ENCODE measurements at regions not wholly inside any gene's neighbourhood (a gene's known extent, or its start where the extent isn't known, plus 50 kb on each side); places are given as distances from the start of the nearest gene placed in this dataset.
A peak's percentile ranks its signal among the peaks of the same experiment; 100 is the strongest.

GRCh38 chr2:190742431-190742830 is 93.5 kb downstream of the NAB1 start:
- CTCF ChIA-PET: interaction anchor here (0.6 kb wide), 1 partner anchor 46 kb away, joined by 3 read pairs; no protein-coding TSS in a partner anchor
- Histone ChIP-seq H3K27ac (ENCODE audit: low read depth, low read length) (no peak overlapping the region), H3K4me3 (ENCODE audit: low read depth, low read length) (no peak overlapping the region), H3K27me3 (ENCODE audit: control insufficient read depth, insufficient read depth, low read length) (peaks cover 4% of the 10 kb centered on the region), H3K9me3 (ENCODE audit: control insufficient read depth, insufficient read depth, low read length) (no peaks in the 10 kb centered on the region; the same call in 1 of the 2 replicates)
- POLR2A ChIA-PET: no interaction called here
- DNase-seq (ENCODE audit: low read depth, low spot score): no peak
- TF ChIP-seq CTCF (IDR thresholded peaks at IDR 0.05; ENCODE audit: low read depth, low read length): no peak

DNA sequence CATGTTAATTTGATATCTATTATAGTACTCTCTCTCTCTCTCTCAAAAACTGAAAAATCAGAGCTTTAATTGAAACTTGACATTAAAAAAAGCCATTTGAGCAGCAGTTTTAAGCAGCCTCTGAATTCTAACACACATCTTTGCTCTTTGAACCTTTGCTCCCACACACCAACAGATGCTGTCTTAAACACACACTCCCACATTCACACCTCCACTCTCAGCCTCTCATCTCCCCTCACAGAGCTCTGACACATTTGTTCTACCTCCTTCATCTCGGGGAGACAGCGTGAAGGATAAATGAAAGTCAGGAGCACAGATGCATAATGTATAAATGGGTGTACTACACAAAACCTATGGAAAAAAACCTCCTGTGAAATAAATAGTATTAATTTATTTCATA is 95.2 kb downstream of the NAB1 start:
- Histone ChIP-seq H3K9me3 (ENCODE audit: control insufficient read depth, insufficient read depth, low read length) (no peaks in the 10 kb centered on the region; the same call in 1 of the 2 replicates), H3K4me3 (ENCODE audit: low read depth, low read length) (no peak overlapping the region), H3K27me3 (ENCODE audit: control insufficient read depth, insufficient read depth, low read length) (peaks cover 4% of the 10 kb centered on the region), H3K27ac (ENCODE audit: low read depth, low read length) (no peak overlapping the region)
- DNase-seq (ENCODE audit: low read depth, low spot score): no peak
- POLR2A ChIA-PET: no interaction called here
- TF ChIP-seq CTCF (IDR thresholded peaks at IDR 0.05; ENCODE audit: low read depth, low read length): no peak
- CTCF ChIA-PET: no interaction called here

DNA sequence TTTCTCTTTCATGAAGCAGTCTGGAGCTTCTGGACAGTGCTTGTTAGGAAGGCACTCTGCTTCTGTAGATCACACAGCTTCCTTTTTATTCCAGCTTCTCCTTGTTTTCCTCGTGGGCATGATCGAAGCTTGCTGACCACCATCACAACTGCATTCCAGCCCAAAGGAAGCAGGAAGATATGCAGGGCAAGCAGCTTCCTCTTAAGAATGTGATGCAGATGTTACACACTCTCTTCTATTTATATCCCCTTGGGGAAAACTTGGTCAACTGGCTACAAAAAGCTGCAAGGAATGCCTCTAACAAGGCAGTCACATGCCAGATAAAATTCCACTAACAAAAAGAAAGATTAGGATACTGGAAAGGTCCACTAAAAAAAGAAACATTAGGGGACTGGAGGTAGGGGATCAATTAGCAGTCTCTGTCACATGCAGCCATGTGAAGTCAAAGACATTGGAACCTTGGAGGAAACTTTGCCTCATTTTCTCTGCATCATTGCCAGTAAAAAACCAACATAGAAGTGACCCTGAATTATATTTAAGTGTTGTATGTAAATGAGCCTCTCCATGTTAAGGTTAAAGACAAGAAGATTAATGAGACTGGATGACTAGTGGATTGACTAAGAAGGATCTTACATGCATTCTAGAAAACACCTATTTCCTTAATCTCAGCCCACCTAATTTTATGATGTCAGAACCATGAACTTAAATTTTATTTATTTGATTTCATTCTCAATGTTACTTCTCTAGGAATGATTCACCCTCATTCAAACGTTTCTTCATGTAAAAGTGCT is 98.3 kb downstream of the NAB1 start:
- H3K9me3 ChIP-seq (ENCODE audit: control insufficient read depth, insufficient read depth, low read length): no peaks in the 10 kb centered on the region; the same call in 1 of the 2 replicates
- POLR2A ChIA-PET: no interaction called here
- CTCF ChIA-PET: interaction anchor here (1.1 kb wide), 1 partner anchor 57 kb away, joined by 3 read pairs; no protein-coding TSS in a partner anchor
- H3K27ac ChIP-seq (ENCODE audit: low read depth, low read length): no peak overlapping the region
- TF ChIP-seq CTCF (IDR thresholded peaks at IDR 0.05; ENCODE audit: low read depth, low read length): no peak
- H3K4me3 ChIP-seq (ENCODE audit: low read depth, low read length): no peak overlapping the region
- H3K27me3 ChIP-seq (ENCODE audit: control insufficient read depth, insufficient read depth, low read length): peaks cover under 1% of the 10 kb centered on the region
- peak; percentile 36 for DNase-seq (ENCODE audit: low read depth, low spot score)

- no peak overlapping the region for H3K4me3 ChIP-seq (ENCODE audit: low read depth, low read length)
- H3K9me3 ChIP-seq (ENCODE audit: control insufficient read depth, insufficient read depth, low read length): no peaks in the 10 kb centered on the region
- POLR2A ChIA-PET: no interaction called here
- TF ChIP-seq CTCF (IDR thresholded peaks at IDR 0.05; ENCODE audit: low read depth, low read length): no peak
- H3K27me3 ChIP-seq (ENCODE audit: control insufficient read depth, insufficient read depth, low read length): no peaks in the 10 kb centered on the region
- no peak overlapping the region for H3K27ac ChIP-seq (ENCODE audit: low read depth, low read length)
- CTCF ChIA-PET: no interaction called here
- no peak for DNase-seq (ENCODE audit: low read depth, low spot score)
Observed at GRCh38 chr2:190748966-190749365, 100.1 kb downstream of the NAB1 start.

DNA sequence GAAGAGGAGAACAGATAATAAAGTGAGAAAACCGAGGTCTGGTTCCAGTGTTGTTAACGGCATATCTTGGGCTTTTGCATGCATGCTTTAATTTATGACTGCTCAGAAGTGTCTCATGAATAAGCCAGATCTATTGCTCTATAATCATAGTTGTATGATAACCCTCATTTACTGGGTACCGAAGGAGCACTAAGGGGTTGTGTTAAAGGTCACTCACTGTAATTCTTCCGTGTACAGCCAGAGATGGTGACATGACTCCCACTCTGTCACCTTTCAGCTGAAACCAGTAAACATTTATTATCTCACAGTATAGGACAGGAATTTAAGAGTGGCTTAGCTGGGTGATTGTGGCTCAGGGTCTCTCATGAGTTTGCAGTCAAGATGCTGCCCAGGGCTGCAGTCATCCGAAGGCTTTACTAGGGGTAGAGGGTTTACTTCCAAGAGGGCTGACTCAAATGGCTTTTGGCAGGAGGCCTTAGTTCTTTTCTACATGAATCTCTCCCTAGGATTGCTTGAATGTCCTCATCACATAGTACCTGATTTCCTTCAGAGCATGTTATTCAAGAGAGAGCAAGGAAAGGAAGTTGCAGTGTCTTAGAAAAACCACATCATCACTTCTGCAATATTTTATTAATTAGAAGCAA is 107.0 kb downstream of the NAB1 start:
- TF ChIP-seq CTCF (IDR thresholded peaks at IDR 0.05; ENCODE audit: low read depth, low read length): no peak
- Histone ChIP-seq H3K27me3 (ENCODE audit: control insufficient read depth, insufficient read depth, low read length) (no peaks in the 10 kb centered on the region), H3K4me3 (ENCODE audit: low read depth, low read length) (no peak overlapping the region), H3K27ac (ENCODE audit: low read depth, low read length) (no peak overlapping the region), H3K9me3 (ENCODE audit: control insufficient read depth, insufficient read depth, low read length) (peaks cover 3% of the 10 kb centered on the region; the same call in 1 of the 2 replicates)
- peak; percentile 8 for DNase-seq (ENCODE audit: low read depth, low spot score)
- ChIA-PET POLR2A (no interaction called here), CTCF (no interaction called here)

All from AG04450 (cell line).